HEK293 (cell line): ENCODE measurements at regions not wholly inside any gene's neighbourhood (a gene's known extent, or its start where the extent isn't known, plus 50 kb on each side); places are given as distances from the start of the nearest gene placed in this dataset.

Experiments
- BCL6B ChIP-seq: fragments of 450-650 bp; formaldehyde crosslinking; IDR thresholded peaks from 2 replicates; pipeline ENCODE4 v1.5.1; 2017; ENCODE audit warnings: missing biosample characterization, missing genetic modification characterization
- CTCF ChIP-seq: fragments of 450-650 bp; formaldehyde crosslinking; IDR thresholded peaks from 2 replicates; pipeline ENCODE4 v1.5.1; 2016; ENCODE audit warnings: missing biosample characterization, missing genetic modification characterization
- EGR2 ChIP-seq: fragments of 450-650 bp; formaldehyde crosslinking; IDR thresholded peaks from 2 replicates; pipeline ENCODE4 v1.5.1; 2016; ENCODE audit warnings: low read depth, missing biosample characterization, missing genetic modification characterization
- GLIS1 ChIP-seq: fragments of 450-650 bp; formaldehyde crosslinking; IDR thresholded peaks from 2 replicates; pipeline ENCODE4 v1.5.1; 2016; ENCODE audit warnings: missing biosample characterization, missing genetic modification characterization
- KLF9 ChIP-seq: fragments of 450-650 bp; formaldehyde crosslinking; IDR thresholded peaks from 2 replicates; pipeline ENCODE4 v1.5.1; 2016; ENCODE audit warnings: missing biosample characterization, missing genetic modification characterization, low read depth
- MYNN ChIP-seq: fragments of 450-650 bp; formaldehyde crosslinking; IDR thresholded peaks from 2 replicates; pipeline ENCODE4 v1.5.1; 2016; ENCODE audit warnings: missing biosample characterization, missing genetic modification characterization, borderline replicate concordance
- PRDM2 ChIP-seq: fragments of 450-650 bp; formaldehyde crosslinking; IDR thresholded peaks from 2 replicates; pipeline ENCODE4 v1.5.1; 2016; ENCODE audit warnings: missing biosample characterization, missing genetic modification characterization, borderline replicate concordance
- SETDB1 ChIP-seq: IDR thresholded peaks from one replicate; pipeline ENCODE4 v1.6.1; 2017; ENCODE audit warnings: mild to moderate bottlenecking, low read length, moderate library complexity, mixed read lengths; ENCODE audit not compliant: insufficient read length
- YY2 ChIP-seq: fragments of 450-650 bp; formaldehyde crosslinking; IDR thresholded peaks from 2 replicates; pipeline ENCODE4 v1.5.1; 2016; ENCODE audit warnings: missing biosample characterization, missing genetic modification characterization
- ZBTB17 ChIP-seq: fragments of 450-650 bp; formaldehyde crosslinking; IDR thresholded peaks from 2 replicates; pipeline ENCODE4 v1.5.1; 2016; ENCODE audit warnings: missing biosample characterization, missing genetic modification characterization
- ZBTB44 ChIP-seq: fragments of 450-650 bp; IDR thresholded peaks from 2 replicates; pipeline ENCODE4 v1.5.1; 2018; ENCODE audit warnings: missing biosample characterization, mild to moderate bottlenecking, missing genetic modification characterization
- ZFP37 ChIP-seq: fragments of 450-650 bp; formaldehyde crosslinking; IDR thresholded peaks from 2 replicates; pipeline ENCODE4 v1.5.1; 2016; ENCODE audit warnings: missing biosample characterization, missing genetic modification characterization
- ZFP41 ChIP-seq: fragments of 450-650 bp; formaldehyde crosslinking; IDR thresholded peaks from 2 replicates; pipeline ENCODE4 v1.5.1; 2016; ENCODE audit warnings: missing biosample characterization, missing genetic modification characterization, borderline replicate concordance
- ZNF169 ChIP-seq: fragments of 450-650 bp; formaldehyde crosslinking; IDR thresholded peaks from 2 replicates; pipeline ENCODE4 v1.5.1; 2016; ENCODE audit warnings: missing biosample characterization, missing genetic modification characterization
- ZNF280D ChIP-seq: fragments of 450-650 bp; formaldehyde crosslinking; IDR thresholded peaks from 2 replicates; pipeline ENCODE4 v1.5.1; 2016; ENCODE audit warnings: missing biosample characterization, missing genetic modification characterization
- ZNF341 ChIP-seq: fragments of 450-650 bp; formaldehyde crosslinking; IDR thresholded peaks from 2 replicates; pipeline ENCODE4; 2016; ENCODE audit warnings: low read depth, missing biosample characterization, missing genetic modification characterization
- ZNF366 ChIP-seq: fragments of 450-650 bp; formaldehyde crosslinking; conservative IDR thresholded peaks from 2 replicates; pipeline ENCODE4 v1.5.1; 2016; ENCODE audit warnings: missing biosample characterization, missing genetic modification characterization
- ZNF701 ChIP-seq: fragments of 450-650 bp; formaldehyde crosslinking; IDR thresholded peaks from 2 replicates; pipeline ENCODE4 v1.5.1; 2016; ENCODE audit warnings: missing biosample characterization, missing genetic modification characterization
- ZNF704 ChIP-seq: fragments of 450-650 bp; formaldehyde crosslinking; IDR thresholded peaks from 2 replicates; pipeline ENCODE4 v1.5.1; 2016; ENCODE audit warnings: missing biosample characterization, missing genetic modification characterization
- ZNF707 ChIP-seq: fragments of 450-650 bp; formaldehyde crosslinking; IDR thresholded peaks from 2 replicates; pipeline ENCODE4 v1.5.1; 2016; ENCODE audit warnings: missing biosample characterization, missing genetic modification characterization
- ZNF785 ChIP-seq: fragments of 450-650 bp; formaldehyde crosslinking; IDR thresholded peaks from 2 replicates; pipeline ENCODE4 v1.5.1; 2016; ENCODE audit warnings: missing biosample characterization, missing genetic modification characterization
- ZSCAN18 ChIP-seq: fragments of 450-650 bp; formaldehyde crosslinking; IDR thresholded peaks from 2 replicates; pipeline ENCODE4 v1.5.1; 2016; ENCODE audit warnings: missing biosample characterization, missing genetic modification characterization
- ZSCAN30 ChIP-seq: fragments of 450-650 bp; IDR thresholded peaks from 2 replicates; pipeline ENCODE4 v1.5.1; 2018; ENCODE audit warnings: missing biosample characterization, mild to moderate bottlenecking, missing genetic modification characterization, moderate library complexity

GRCh38 chr7:155208681-155209477 lies 88.8 kb upstream of the INSIG1 start (continued):
- TF ChIP-seq ZBTB44 (tag by site-specific recombination): no peak
- no peak for TF ChIP-seq MYNN (tag by site-specific recombination)
- TF ChIP-seq PRDM2 (tag by site-specific recombination): no peak
- TF ChIP-seq ZFP37 (tag by site-specific recombination): no peak
- TF ChIP-seq ZNF341 (tag by site-specific recombination): no peak
- no peak for TF ChIP-seq ZSCAN30 (tag by site-specific recombination)
- no peak for TF ChIP-seq GLIS1 (tag by site-specific recombination)
- no peak for TF ChIP-seq ZNF707 (tag by site-specific recombination)
- TF ChIP-seq SETDB1: no peak
- peak; percentile 25; the same call in 1 of the 2 replicates for TF ChIP-seq ZNF366 (tag by site-specific recombination)
- no peak for TF ChIP-seq ZNF785 (tag by site-specific recombination)
- no peak for TF ChIP-seq ZNF169 (tag by site-specific recombination)
- TF ChIP-seq EGR2 (tag by site-specific recombination): peak; percentile 97
- TF ChIP-seq KLF9 (tag by site-specific recombination): peak; percentile 41; the same call in 1 of the 2 replicates
- no peak for TF ChIP-seq ZFP41 (tag by site-specific recombination)
- TF ChIP-seq ZNF704 (tag by site-specific recombination): no peak
- TF ChIP-seq YY2: no peak
- TF ChIP-seq ZSCAN18 (tag by site-specific recombination): no peak
- TF ChIP-seq ZNF701 (tag by site-specific recombination): no peak
- TF ChIP-seq CTCF (tag by site-specific recombination): no peak
- TF ChIP-seq ZBTB17 (tag by site-specific recombination): no peak
- TF ChIP-seq ZNF280D (tag by site-specific recombination): no peak
- no peak for TF ChIP-seq BCL6B (tag by site-specific recombination)
